HEK293T (cell line): ENCODE measurements at regions not wholly inside any gene's neighbourhood (a gene's known extent, or its start where the extent isn't known, plus 50 kb on each side); places are given as distances from the start of the nearest gene placed in this dataset.

ENCODE experiments used
- ARNT ChIP-seq: fragments of 450-650 bp; IDR thresholded peaks from 2 replicates; pipeline ENCODE4 v1.6.1; 2017; ENCODE audit warnings: mild to moderate bottlenecking
- LEF1 ChIP-seq: fragments of 450-650 bp; IDR thresholded peaks from 2 replicates; pipeline ENCODE4 v1.6.1; 2017; ENCODE audit warnings: mild to moderate bottlenecking, borderline replicate concordance
- SP1 ChIP-seq: fragments of 450-650 bp; IDR thresholded peaks from 2 replicates; pipeline ENCODE4 v1.6.1; 2017

DNA sequence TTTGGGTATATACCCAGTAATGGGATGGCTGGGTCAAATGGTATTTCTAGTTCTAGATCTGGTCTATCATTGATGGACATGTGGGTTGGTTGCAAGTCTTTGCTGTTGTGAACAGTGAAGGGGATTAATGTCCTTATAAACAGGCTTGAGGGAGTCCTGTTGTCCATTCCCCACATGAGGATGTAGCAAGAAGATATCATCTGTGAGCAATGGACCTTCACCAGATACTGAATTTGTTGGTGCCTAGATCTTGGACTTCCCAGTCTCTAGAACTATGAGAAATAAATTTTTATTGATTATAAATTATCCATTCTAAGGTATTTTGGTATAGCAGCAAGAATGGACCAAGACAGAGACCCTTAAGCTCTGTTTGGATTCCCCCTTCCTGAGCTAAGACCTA, 72.2 kb upstream of the RELN start:
- no peak for TF ChIP-seq LEF1
- TF ChIP-seq SP1 = no peak
- TF ChIP-seq ARNT = no peak
